CD1c-positive myeloid dendritic cell (primary cell): ENCODE measurements at regions not wholly inside any gene's neighbourhood (a gene's known extent, or its start where the extent isn't known, plus 50 kb on each side); places are given as distances from the start of the nearest gene placed in this dataset.
A peak's percentile ranks its signal among the peaks of the same experiment; 100 is the strongest.
"Not testable (repeated sequence)": the region's sequence is repeated elsewhere in the genome, so short reads cannot be mapped to it uniquely, and the experiment has no call there.

Experiments
- DNase-seq: peaks from one replicate; pipeline ENCODE4 v3.0.0-alpha.2; 2016; ENCODE audit errors: extremely low spot score

GRCh38 chr17:20681746-20682722 lies 102.5 kb downstream of the CDRT15L2 start:
- not testable (repeated sequence) for DNase-seq

- not testable (repeated sequence) for DNase-seq
Observed at GRCh38 chr17:20683651-20684229, 104.2 kb downstream of the CDRT15L2 start.

- DNase-seq = not testable (repeated sequence)
Observed at GRCh38 chr17:20684975-20685374, 105.5 kb downstream of the CDRT15L2 start.

- DNase-seq = not testable (repeated sequence)
Observed at GRCh38 chr17:20687584-20687983, 108.1 kb downstream of the CDRT15L2 start.

GRCh38 chr17:20689170-20689749 lies 109.7 kb downstream of the CDRT15L2 start:
- DNase-seq = not testable (repeated sequence)

- DNase-seq = not testable (repeated sequence)
Observed at GRCh38 chr17:20692706-20693105, 113.2 kb downstream of the CDRT15L2 start.

GRCh38 chr17:20695871-20696270 lies 116.3 kb downstream of the CDRT15L2 start:
- DNase-seq = not testable (repeated sequence)

GRCh38 chr17:20698463-20699206 lies 119.1 kb downstream of the CDRT15L2 start:
- DNase-seq = peak; percentile 72

GRCh38 chr17:20700528-20700927 lies 121.0 kb downstream of the CDRT15L2 start:
- not testable (repeated sequence) for DNase-seq

GRCh38 chr17:20701366-20701765 lies 121.8 kb downstream of the CDRT15L2 start:
- DNase-seq = not testable (repeated sequence)

- DNase-seq = no peak
Observed at GRCh38 chr17:20702692-20703091, 123.2 kb downstream of the CDRT15L2 start.

- no peak for DNase-seq
Observed at GRCh38 chr17:20703781-20704180, 124.3 kb downstream of the CDRT15L2 start.

- not testable (repeated sequence) for DNase-seq
Observed at GRCh38 chr17:20705186-20705585, 125.7 kb downstream of the CDRT15L2 start.

GRCh38 chr17:20706751-20707373 lies 127.3 kb downstream of the CDRT15L2 start:
- DNase-seq = no peak

GRCh38 chr17:20708821-20709220 lies 129.3 kb downstream of the CDRT15L2 start:
- DNase-seq = not testable (repeated sequence)

- DNase-seq = not testable (repeated sequence)
Observed at GRCh38 chr17:20716481-20716880, 137.0 kb downstream of the CDRT15L2 start.

- no peak for DNase-seq
Observed at GRCh38 chr17:20721171-20721570, 141.6 kb downstream of the CDRT15L2 start.

- not testable (repeated sequence) for DNase-seq
Observed at GRCh38 chr17:20724391-20724790, 144.9 kb downstream of the CDRT15L2 start.

- not testable (repeated sequence) for DNase-seq
Observed at GRCh38 chr17:20727201-20727600, 147.7 kb downstream of the CDRT15L2 start.

- no peak for DNase-seq
Observed at GRCh38 chr17:20728181-20728580, 148.7 kb downstream of the CDRT15L2 start.

- DNase-seq = not testable (repeated sequence)
Observed at GRCh38 chr17:20731131-20731530, 151.6 kb downstream of the CDRT15L2 start.
